ENCODE measurements at regions not wholly inside any gene's neighbourhood (a gene's known extent, or its start where the extent isn't known, plus 50 kb on each side); places are given as distances from the start of the nearest gene placed in this dataset.

DNA sequence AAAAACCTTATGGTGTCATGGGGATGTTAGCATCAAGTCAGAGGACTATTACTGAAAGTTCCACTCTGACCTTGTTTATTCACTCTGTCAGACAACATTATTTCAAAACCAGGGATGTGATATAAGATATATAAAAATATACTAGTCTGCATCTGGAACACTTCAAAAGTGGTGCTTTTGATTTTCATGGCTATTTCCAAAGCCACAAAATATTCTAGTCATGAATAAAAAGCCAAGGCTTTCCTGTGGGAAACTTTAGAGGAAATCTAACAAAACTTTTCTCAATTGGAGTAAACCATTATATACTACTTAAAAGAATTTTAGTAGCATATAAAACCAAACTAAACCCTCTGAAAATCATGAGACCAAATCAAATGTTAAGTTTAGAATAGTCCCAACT is 205.2 kb downstream of the TMEM26 start:
- Histone ChIP-seq H2AFZ (ENCODE audit: control insufficient read depth, low read length) (no peak overlapping the region), H3K9ac (ENCODE audit: control insufficient read depth, extremely low read depth, insufficient read depth, low read length) (no peak overlapping the region), H3K9me1 (ENCODE audit: control insufficient read depth, extremely low read depth, insufficient read depth, low read length) (no peaks in the 10 kb centered on the region), H3K4me2 (ENCODE audit: control insufficient read depth, extremely low read depth, insufficient read depth, low read depth, low read length) (no peak overlapping the region), H3K4me3 (ENCODE audit: control insufficient read depth in 2 of 3, extremely low read depth in 1 of 3, insufficient read depth in 2 of 3, low read depth in 1 of 3, low read length in 3 of 3) (no peak overlapping the region), H3K79me2 (ENCODE audit: control insufficient read depth, insufficient read depth, low read length) (no peaks in the 10 kb centered on the region), H3K36me3 (ENCODE audit: control insufficient read depth in 2 of 2, extremely low read depth in 1 of 2, insufficient read depth in 2 of 2, low read length in 2 of 2) (no peaks in the 10 kb centered on the region), H3K4me1 (ENCODE audit: control insufficient read depth, extremely low read depth, insufficient read depth, low read length) (no peaks in the 10 kb centered on the region), H3K9me3 (ENCODE audit: control insufficient read depth, low read depth, low read length) (no peaks in the 10 kb centered on the region), H4K20me1 (ENCODE audit: control insufficient read depth, extremely low read depth, insufficient read depth, low read length) (no peaks in the 10 kb centered on the region), H3K27ac (ENCODE audit: control insufficient read depth, insufficient read depth, low read length) (no peak overlapping the region), H3K27me3 (ENCODE audit: control insufficient read depth, extremely low read depth, insufficient read depth, low read length) (no peaks in the 10 kb centered on the region)
- FAIRE-seq (no peak), DNase-seq (ENCODE audit: low read depth, low spot score) (no peak)
- no peak for TF ChIP-seq CTCF (optimal IDR thresholded peaks at IDR 0.05 in 1 of 3, IDR thresholded peaks at IDR 0.05 in 1 of 3, conservative IDR thresholded peaks at IDR 0.05 in 1 of 3; ENCODE audit: extremely low read depth in 1 of 3, insufficient read depth in 2 of 3, low read length in 3 of 3)
- TF ChIP-seq EZH2 (IDR thresholded peaks at IDR 0.05; ENCODE audit: low read length) = no peak
- dilution Hi-C loops (cut with MboI; ENCODE audit: extremely low pct_ligation_motif_present, low sequenced_read_pairs) = no loop called here

- Histone ChIP-seq H3K9me1 (ENCODE audit: control insufficient read depth, extremely low read depth, insufficient read depth, low read length) (no peaks in the 10 kb centered on the region), H3K4me2 (ENCODE audit: control insufficient read depth, extremely low read depth, insufficient read depth, low read depth, low read length) (no peak overlapping the region), H4K20me1 (ENCODE audit: control insufficient read depth, extremely low read depth, insufficient read depth, low read length) (no peaks in the 10 kb centered on the region), H3K27ac (ENCODE audit: control insufficient read depth, insufficient read depth, low read length) (no peak overlapping the region), H2AFZ (ENCODE audit: control insufficient read depth, low read length) (no peak overlapping the region), H3K27me3 (ENCODE audit: control insufficient read depth, extremely low read depth, insufficient read depth, low read length) (no peaks in the 10 kb centered on the region), H3K9ac (ENCODE audit: control insufficient read depth, extremely low read depth, insufficient read depth, low read length) (no peak overlapping the region), H3K79me2 (ENCODE audit: control insufficient read depth, insufficient read depth, low read length) (no peaks in the 10 kb centered on the region), H3K9me3 (ENCODE audit: control insufficient read depth, low read depth, low read length) (no peaks in the 10 kb centered on the region), H3K4me1 (ENCODE audit: control insufficient read depth, extremely low read depth, insufficient read depth, low read length) (no peaks in the 10 kb centered on the region), H3K4me3 (ENCODE audit: control insufficient read depth in 2 of 3, extremely low read depth in 1 of 3, insufficient read depth in 2 of 3, low read depth in 1 of 3, low read length in 3 of 3) (no peak overlapping the region), H3K36me3 (ENCODE audit: control insufficient read depth in 2 of 2, extremely low read depth in 1 of 2, insufficient read depth in 2 of 2, low read length in 2 of 2) (no peaks in the 10 kb centered on the region)
- no peak for DNase-seq (ENCODE audit: low read depth, low spot score)
- dilution Hi-C loops (cut with MboI; ENCODE audit: extremely low pct_ligation_motif_present, low sequenced_read_pairs) = no loop called here
- TF ChIP-seq EZH2 (IDR thresholded peaks at IDR 0.05; ENCODE audit: low read length) = no peak
- no peak for TF ChIP-seq CTCF (optimal IDR thresholded peaks at IDR 0.05 in 1 of 3, IDR thresholded peaks at IDR 0.05 in 1 of 3, conservative IDR thresholded peaks at IDR 0.05 in 1 of 3; ENCODE audit: extremely low read depth in 1 of 3, insufficient read depth in 2 of 3, low read length in 3 of 3)
- FAIRE-seq = no peak
Observed at GRCh38 chr10:61244261-61244775, 208.9 kb downstream of the TMEM26 start.

All from keratinocyte (primary cell).